DOHH2 (cell line): ENCODE measurements at regions not wholly inside any gene's neighbourhood (a gene's known extent, or its start where the extent isn't known, plus 50 kb on each side); places are given as distances from the start of the nearest gene placed in this dataset.

Experiments
- EZH2phosphoT487 ChIP-seq: fragments of 200-600 bp; sonication (generic); IDR thresholded peaks from 2 replicates; pipeline ENCODE4 v1.6.1; 2017; ENCODE audit warnings: borderline replicate concordance, mild to moderate bottlenecking, antibody characterized with exemption, low read length, moderate library complexity, mixed read lengths
- TF ChIP-seq, protein P1 (sequence below): fragments of 200-600 bp; sonication (generic); IDR thresholded peaks from one replicate; pipeline ENCODE4 v1.5.1; 2014; ENCODE audit warnings: antibody characterized with exemption, mild to moderate bottlenecking, low read depth, low read length; ENCODE audit not compliant: poor library complexity, severe bottlenecking

DNA sequence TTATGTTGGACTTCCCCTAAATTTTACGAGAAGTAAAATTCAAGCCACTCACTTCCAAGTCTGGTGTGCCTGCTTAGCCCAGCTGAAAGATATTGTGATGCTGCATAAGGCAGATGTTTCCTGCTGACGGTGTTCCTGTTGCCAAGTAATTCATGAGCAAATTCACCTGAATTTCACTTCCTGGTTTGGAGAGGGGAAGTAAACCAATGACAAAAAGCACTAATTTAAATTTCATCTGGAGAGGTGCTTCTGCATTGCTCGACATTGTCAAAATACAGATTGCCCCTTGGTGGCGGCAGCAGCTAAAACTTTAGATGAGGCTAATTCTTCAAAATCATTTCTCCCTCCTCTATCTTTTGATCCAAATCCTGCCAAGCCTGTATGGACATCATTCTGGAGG lies 281.1 kb downstream of the AACS start:
- TF ChIP-seq, protein P1, sequence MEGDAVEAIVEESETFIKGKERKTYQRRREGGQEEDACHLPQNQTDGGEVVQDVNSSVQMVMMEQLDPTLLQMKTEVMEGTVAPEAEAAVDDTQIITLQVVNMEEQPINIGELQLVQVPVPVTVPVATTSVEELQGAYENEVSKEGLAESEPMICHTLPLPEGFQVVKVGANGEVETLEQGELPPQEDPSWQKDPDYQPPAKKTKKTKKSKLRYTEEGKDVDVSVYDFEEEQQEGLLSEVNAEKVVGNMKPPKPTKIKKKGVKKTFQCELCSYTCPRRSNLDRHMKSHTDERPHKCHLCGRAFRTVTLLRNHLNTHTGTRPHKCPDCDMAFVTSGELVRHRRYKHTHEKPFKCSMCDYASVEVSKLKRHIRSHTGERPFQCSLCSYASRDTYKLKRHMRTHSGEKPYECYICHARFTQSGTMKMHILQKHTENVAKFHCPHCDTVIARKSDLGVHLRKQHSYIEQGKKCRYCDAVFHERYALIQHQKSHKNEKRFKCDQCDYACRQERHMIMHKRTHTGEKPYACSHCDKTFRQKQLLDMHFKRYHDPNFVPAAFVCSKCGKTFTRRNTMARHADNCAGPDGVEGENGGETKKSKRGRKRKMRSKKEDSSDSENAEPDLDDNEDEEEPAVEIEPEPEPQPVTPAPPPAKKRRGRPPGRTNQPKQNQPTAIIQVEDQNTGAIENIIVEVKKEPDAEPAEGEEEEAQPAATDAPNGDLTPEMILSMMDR = peak; percentile 62
- no peak for TF ChIP-seq EZH2phosphoT487
